Choroid plexus epithelial cell (primary cell): ENCODE measurements at regions not wholly inside any gene's neighbourhood (a gene's known extent, or its start where the extent isn't known, plus 50 kb on each side); places are given as distances from the start of the nearest gene placed in this dataset.

ENCODE experiments used
- DNase-seq: peaks from one replicate; pipeline ENCODE4 v3.0.0-alpha.2; 2010; ENCODE audit warnings: low read depth
- H3K4me3 ChIP-seq: 2 replicates; pipeline ENCODE4 v1.5.1; 2011; ENCODE audit warnings: low read depth, mild to moderate bottlenecking, control low read depth, low read length, moderate library complexity
- CTCF ChIP-seq: conservative IDR thresholded peaks from 2 replicates; pipeline ENCODE4 v1.5.1; 2011; ENCODE audit warnings: low read depth, mild to moderate bottlenecking, control low read depth, inconsistent platforms, low read length, moderate library complexity

DNA sequence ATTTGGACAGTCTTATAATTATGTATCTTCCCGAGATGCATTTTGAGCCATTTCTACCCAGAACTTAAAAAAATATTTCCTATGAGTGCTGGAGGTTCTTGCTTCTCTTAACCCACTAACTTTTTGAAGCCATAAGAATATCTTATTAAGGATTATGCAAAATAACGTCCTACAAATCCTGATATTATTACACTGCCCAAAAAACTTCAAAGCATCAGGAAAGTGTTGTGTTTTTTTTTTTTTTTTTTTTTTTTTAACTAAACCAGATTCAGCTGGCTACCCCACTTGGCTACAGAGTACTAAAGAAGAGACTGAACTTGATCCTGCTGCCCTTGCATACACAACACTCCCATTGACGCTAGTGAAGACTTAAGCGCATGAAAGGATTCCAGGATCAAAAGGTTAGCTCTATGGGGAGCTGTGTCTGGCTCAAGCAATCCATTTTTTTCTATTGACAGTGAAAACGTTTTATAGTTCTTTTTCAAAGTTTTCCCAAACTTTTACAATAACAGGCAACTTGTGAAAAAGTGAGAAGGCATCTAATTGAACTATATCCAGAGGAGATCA, 141.4 kb downstream of the KCNRG start:
- TF ChIP-seq CTCF, result no peak

DNA sequence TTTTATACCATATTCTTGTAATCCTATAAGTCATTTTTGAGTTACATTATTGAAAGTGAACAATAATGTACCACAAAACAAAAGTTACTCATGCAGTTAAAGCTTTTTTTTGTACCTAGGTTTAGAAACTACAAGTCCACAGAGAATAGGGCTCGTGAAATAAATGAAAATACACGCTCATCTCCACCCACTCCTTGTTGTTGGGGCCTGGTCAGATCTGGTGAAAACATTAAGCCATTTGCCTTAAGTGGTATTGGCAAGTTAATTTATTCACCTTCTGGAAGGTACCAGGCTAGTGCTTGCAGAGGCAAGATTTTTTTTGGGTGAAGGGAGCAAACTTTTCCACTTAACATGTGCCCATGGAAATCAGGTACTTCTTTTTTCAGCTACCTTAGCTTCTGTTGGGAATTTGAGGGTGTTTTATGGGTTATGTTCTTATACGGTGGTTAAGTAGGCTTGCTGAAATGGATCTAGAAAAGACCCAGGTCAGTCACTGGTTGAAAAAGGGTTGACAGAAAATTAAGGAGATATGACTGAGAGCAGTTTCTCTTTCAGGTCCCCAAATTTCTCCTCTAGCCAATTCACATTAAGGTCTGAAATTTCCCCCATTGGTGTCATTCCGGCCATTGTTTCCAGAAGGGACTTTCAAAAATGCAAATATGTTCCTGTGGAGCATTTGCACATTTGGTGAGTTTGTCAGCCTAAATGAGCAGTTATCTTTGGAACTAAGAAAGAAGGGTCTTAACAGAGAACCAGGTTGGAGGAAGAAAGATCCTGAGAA, 143.3 kb downstream of the KCNRG start:
- TF ChIP-seq CTCF, result no peak
- no peak overlapping the region for H3K4me3 ChIP-seq
- no peak for DNase-seq

More for the DNA sequence above, 141.4 kb downstream of the KCNRG start:
- peak; percentile 81 for DNase-seq
- no peak overlapping the region for H3K4me3 ChIP-seq

GRCh38 chr13:50159607-50160006, 144.4 kb downstream of the KCNRG start:
- no peak overlapping the region for H3K4me3 ChIP-seq
- TF ChIP-seq CTCF, result no peak
- no peak for DNase-seq

DNA sequence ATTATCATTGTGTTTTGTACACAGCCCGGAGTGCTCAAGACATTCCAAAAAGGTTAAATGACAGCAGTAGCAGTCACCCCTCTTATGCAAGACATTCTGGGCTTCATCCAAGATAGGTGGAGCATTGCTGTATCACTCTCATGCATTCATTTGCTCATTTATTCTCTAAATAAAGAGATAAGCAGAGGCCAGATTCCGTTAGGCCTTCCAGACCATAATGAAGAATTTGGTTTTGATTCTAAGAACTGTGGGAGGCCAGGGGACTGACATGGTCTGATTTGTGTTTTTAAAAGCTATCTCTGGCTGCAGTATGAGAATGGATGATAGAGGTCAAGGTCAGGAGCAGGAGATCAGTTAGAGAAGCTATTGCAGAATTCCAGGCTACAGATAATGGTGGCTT, 145.8 kb downstream of the KCNRG start:
- peak; percentile 74 for DNase-seq
- TF ChIP-seq CTCF, result no peak
- H3K4me3 ChIP-seq, result no peak overlapping the region

- no peak overlapping the region for H3K4me3 ChIP-seq
- TF ChIP-seq CTCF, result no peak
- DNase-seq, result peak; percentile 8
These were observed 146.8 kb downstream of the KCNRG start for GRCh38 chr13:50162001-50162400.

- DNase-seq, result no peak
These were observed 147.3 kb downstream of the KCNRG start for GRCh38 chr13:50162567-50162966.

More at GRCh38 chr13:50162567-50162966, 147.3 kb downstream of the KCNRG start:
- TF ChIP-seq CTCF, result no peak
- no peak overlapping the region for H3K4me3 ChIP-seq
